SK-N-MC (cell line): ENCODE measurements at regions not wholly inside any gene's neighbourhood (a gene's known extent, or its start where the extent isn't known, plus 50 kb on each side); places are given as distances from the start of the nearest gene placed in this dataset.

Experiments used
- EZH2 ChIP-seq: fragments of 200-600 bp; sonication (generic); IDR thresholded peaks from one replicate; pipeline ENCODE4 v1.6.1; 2017; ENCODE audit warnings: antibody characterized with exemption
- POLR2AphosphoS5 ChIP-seq: IDR thresholded peaks from 2 replicates; pipeline ENCODE4 v1.6.1; 2012; ENCODE audit warnings: mild to moderate bottlenecking, low read depth, low read length, borderline replicate concordance

DNA sequence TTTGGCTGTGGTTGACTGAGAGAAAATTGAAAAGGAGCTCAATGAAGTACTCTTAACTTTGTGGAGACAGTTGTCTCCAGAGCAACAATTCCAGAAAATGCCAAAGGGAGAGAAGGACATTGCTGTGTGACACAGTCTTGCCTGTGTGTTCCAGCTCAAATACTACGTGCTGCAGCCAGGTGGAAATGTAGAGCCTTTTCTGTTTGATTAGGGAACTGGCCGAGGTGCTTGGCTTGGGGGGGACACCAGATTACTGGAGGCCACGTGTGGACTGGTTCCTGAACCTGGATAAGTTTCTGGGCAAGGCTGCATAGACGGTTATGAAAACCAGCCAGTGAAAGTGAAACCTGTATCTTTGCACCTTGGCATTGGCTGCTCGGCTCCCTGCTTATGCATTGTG, 217.9 kb downstream of the CTH start:
- TF ChIP-seq EZH2 (no peak), POLR2AphosphoS5 (no peak)
